M059J (cell line): ENCODE measurements at regions not wholly inside any gene's neighbourhood (a gene's known extent, or its start where the extent isn't known, plus 50 kb on each side); places are given as distances from the start of the nearest gene placed in this dataset.
"Not testable (repeated sequence)": the region's sequence is repeated elsewhere in the genome, so short reads cannot be mapped to it uniquely, and the experiment has no call there.

Source experiments
- DNase-seq: peaks from one replicate; pipeline ENCODE4 v3.0.0-alpha.2; 2012; ENCODE audit warnings: low read depth

GRCh38 chr22:22296047-22296446 is 51.5 kb downstream of the VPREB1 start:
- not testable (repeated sequence) for DNase-seq

- DNase-seq, result peak; percentile 8
Measured at GRCh38 chr22:22297159-22297793, 52.7 kb downstream of the VPREB1 start.

GRCh38 chr22:22297794-22298653 is 53.4 kb downstream of the VPREB1 start:
- peak; percentile 45 for DNase-seq

- DNase-seq, result not testable (repeated sequence)
Measured at GRCh38 chr22:22298654-22299009, 54.0 kb downstream of the VPREB1 start.

GRCh38 chr22:22300511-22300910 is 55.9 kb downstream of the VPREB1 start:
- DNase-seq, result not testable (repeated sequence)

- DNase-seq, result not testable (repeated sequence)
Measured at GRCh38 chr22:22300946-22301345, 56.4 kb downstream of the VPREB1 start.

GRCh38 chr22:22316589-22316988 is 72.0 kb downstream of the VPREB1 start:
- no peak for DNase-seq

- no peak for DNase-seq
Measured at GRCh38 chr22:22318723-22319465, 74.3 kb downstream of the VPREB1 start.

- peak; percentile 57 for DNase-seq
Measured at GRCh38 chr22:22321743-22322611, 77.4 kb downstream of the VPREB1 start.

- no peak for DNase-seq
Measured at GRCh38 chr22:22322792-22323191, 78.2 kb downstream of the VPREB1 start.

- no peak for DNase-seq
Measured at GRCh38 chr22:22327723-22328122, 83.1 kb downstream of the VPREB1 start.

GRCh38 chr22:22329792-22330191 is 85.2 kb downstream of the VPREB1 start:
- no peak for DNase-seq

GRCh38 chr22:22335640-22336039 is 91.1 kb downstream of the VPREB1 start:
- not testable (repeated sequence) for DNase-seq

GRCh38 chr22:22336333-22336732 is 91.7 kb downstream of the VPREB1 start:
- DNase-seq, result not testable (repeated sequence)

GRCh38 chr22:22338778-22339177 is 94.2 kb downstream of the VPREB1 start:
- not testable (repeated sequence) for DNase-seq

- no peak for DNase-seq
Measured at GRCh38 chr22:22341736-22342135, 97.2 kb downstream of the VPREB1 start.

- peak; percentile 42 for DNase-seq
Measured at GRCh38 chr22:22342697-22343580, 98.4 kb downstream of the VPREB1 start.

- DNase-seq, result no peak
Measured at GRCh38 chr22:22343581-22344296, 99.2 kb downstream of the VPREB1 start.

GRCh38 chr22:22344430-22344829 is 99.8 kb downstream of the VPREB1 start:
- no peak for DNase-seq

GRCh38 chr22:22345781-22346180 is 101.2 kb downstream of the VPREB1 start:
- DNase-seq, result no peak
